Left kidney (tissue), 1 donor: ENCODE measurements at regions not wholly inside any gene's neighbourhood (a gene's known extent, or its start where the extent isn't known, plus 50 kb on each side); places are given as distances from the start of the nearest gene placed in this dataset.
"Not testable (repeated sequence)": the region's sequence is repeated elsewhere in the genome, so short reads cannot be mapped to it uniquely, and the experiment has no call there.

Source experiments
- DNase-seq: peaks from one replicate; pipeline ENCODE4 v3.0.0-alpha.2; 2013

- DNase-seq: peak; percentile 76
These were observed 59.7 kb downstream of the RNF112 start for GRCh38 chr17:19470530-19471261.

GRCh38 chr17:19474405-19474804 lies 59.2 kb upstream of the SLC47A1 start:
- DNase-seq: not testable (repeated sequence)

GRCh38 chr17:19475800-19476199 lies 57.9 kb upstream of the SLC47A1 start:
- DNase-seq: not testable (repeated sequence)

- no peak for DNase-seq
These were observed 51.1 kb upstream of the SLC47A1 start for GRCh38 chr17:19482576-19482975.
